Activated gamma-delta T cell treated with anti-CD3 and anti-CD28 coated beads, Interleukin-2, amount 50 U/mL, for 16 hours (primary cell): ENCODE measurements at regions not wholly inside any gene's neighbourhood (a gene's known extent, or its start where the extent isn't known, plus 50 kb on each side); places are given as distances from the start of the nearest gene placed in this dataset.
"Not testable (repeated sequence)": the region's sequence is repeated elsewhere in the genome, so short reads cannot be mapped to it uniquely, and the experiment has no call there.

ENCODE experiments used
- DNase-seq: peaks from one replicate; pipeline ENCODE4 v3.0.0-alpha.2; 2020; ENCODE audit warnings: low read depth

- peak; percentile 68 for DNase-seq
Observed at GRCh38 chr1:121519042-121519755, 334.4 kb downstream of the SRGAP2C start.

GRCh38 chr1:121519756-121520286, 335.0 kb downstream of the SRGAP2C start:
- DNase-seq, result not testable (repeated sequence)

GRCh38 chr1:121522061-121522759, 337.4 kb downstream of the SRGAP2C start:
- no peak for DNase-seq

- not testable (repeated sequence) for DNase-seq
Observed at GRCh38 chr1:121523112-121523511, 338.3 kb downstream of the SRGAP2C start.

DNA sequence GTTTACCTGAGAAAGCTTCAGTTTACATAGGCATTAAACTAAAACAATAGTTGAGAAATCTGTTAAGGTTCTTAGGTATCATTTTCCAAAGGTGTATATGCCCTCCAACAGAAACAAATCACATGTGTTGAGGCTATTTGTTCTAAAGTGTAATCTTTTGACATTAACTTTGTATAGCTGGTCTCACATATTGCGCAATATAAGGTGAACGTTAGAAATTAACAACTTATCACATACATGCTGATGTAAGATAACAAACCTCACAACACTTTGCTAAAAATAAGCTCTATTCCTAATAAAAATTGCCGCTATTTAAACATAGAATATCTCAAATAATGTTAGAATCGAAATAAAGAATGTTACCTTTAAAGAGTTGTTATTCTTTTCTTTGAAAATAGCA, 340.6 kb downstream of the SRGAP2C start:
- DNase-seq, result no peak

DNA sequence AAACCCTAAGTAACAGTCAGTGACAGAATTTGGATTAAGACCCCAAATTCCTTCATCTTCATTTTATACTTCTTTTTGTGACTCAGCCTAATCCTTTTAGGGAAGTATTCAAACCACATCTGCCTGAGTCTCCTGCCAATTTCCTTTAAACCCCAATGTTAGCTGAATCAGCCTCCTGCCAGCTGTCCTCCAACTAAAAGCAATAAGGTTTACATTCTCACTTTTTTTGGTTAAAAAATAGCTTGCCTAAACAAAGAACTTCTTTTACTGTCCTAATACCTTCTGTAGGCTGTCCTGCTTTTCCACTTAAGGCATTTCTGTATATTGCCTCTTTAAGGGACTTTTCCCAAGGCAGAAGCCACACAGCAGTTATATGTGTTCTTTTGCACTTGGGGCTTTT, 344.2 kb downstream of the SRGAP2C start:
- not testable (repeated sequence) for DNase-seq

- DNase-seq, result not testable (repeated sequence)
Observed at GRCh38 chr1:121530026-121530425, 345.3 kb downstream of the SRGAP2C start.

DNA sequence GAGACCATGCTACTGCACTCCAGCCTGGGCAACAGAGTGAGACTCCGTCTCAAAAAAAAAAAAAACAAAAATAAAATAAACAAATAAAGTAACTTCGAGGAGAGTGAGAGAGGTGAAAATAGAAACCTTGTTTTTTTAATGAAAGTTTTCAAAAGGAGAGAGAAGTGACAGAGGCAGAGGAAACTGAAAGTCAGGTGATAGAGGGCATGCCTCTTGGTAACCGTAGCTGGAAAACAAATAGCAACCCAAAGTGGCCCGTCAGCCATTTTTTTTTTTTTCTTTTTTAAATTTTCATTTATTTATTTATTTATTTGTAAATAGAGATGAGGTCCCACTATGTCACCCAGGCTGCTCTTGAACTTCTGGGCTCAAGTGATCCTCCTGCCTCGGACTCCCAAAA, 347.0 kb downstream of the SRGAP2C start:
- not testable (repeated sequence) for DNase-seq

- not testable (repeated sequence) for DNase-seq
Observed at GRCh38 chr1:121538148-121538547, 353.4 kb downstream of the SRGAP2C start.

GRCh38 chr1:121538943-121539575, 354.3 kb downstream of the SRGAP2C start:
- no peak for DNase-seq

DNA sequence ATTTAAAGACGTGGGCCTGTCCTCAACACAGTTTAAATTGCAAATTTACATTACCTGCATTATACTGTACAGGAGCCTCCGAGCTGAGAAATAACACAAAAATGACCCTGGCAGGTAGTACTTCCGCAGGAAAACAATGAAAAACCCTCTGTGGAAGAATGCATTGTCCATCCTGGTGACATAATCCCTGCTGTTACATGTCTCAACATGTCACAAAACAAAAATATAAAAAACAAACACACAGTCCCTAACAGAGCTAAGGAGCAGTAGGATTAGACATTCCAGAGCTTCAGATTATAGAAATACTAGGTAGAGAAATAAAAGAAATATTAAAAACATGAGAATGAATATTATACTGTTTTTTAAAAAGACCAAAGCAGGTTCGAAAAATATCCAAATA, 359.2 kb downstream of the SRGAP2C start:
- not testable (repeated sequence) for DNase-seq

- no peak for DNase-seq
Observed at GRCh38 chr1:121544500-121544899, 359.7 kb downstream of the SRGAP2C start.

DNA sequence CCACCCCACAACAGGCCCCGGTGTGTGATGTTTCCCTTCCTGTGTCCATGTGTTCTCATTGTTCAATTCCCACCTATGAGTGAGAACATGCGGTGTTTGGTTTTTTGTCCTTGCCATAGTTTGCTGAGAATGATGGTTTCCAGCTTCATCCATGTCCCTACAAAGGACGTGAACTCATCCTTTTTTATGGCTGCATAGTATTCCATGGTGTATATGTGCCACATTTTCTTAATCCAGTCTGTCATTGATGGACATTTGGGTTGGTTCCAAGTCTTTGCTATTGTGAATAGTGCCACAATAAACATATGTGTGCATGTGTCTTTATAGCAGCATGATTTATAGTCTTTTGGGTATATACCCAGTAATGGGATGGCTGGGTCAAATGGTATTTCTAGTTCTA, 361.1 kb downstream of the SRGAP2C start:
- not testable (repeated sequence) for DNase-seq

GRCh38 chr1:121546830-121547591, 362.2 kb downstream of the SRGAP2C start:
- DNase-seq, result no peak

DNA sequence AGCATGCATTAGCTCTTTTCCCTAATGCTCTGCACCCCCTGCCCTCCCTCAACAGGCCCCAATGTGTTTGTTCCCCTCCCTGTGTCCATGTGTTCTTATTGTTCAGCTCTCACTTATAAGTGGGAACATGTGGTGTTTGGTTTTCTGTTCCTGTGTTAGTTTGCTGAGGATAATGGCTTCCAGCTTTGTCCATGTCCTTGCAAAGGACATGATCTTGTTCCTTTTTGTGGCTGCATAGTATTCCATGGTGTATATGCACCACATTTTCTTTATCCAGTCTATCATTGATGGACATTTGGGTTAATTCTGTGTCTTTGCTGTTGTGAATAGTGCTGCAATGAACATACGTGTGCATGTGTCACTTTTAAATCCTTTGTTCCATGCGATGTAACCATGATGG, 363.0 kb downstream of the SRGAP2C start:
- not testable (repeated sequence) for DNase-seq

DNA sequence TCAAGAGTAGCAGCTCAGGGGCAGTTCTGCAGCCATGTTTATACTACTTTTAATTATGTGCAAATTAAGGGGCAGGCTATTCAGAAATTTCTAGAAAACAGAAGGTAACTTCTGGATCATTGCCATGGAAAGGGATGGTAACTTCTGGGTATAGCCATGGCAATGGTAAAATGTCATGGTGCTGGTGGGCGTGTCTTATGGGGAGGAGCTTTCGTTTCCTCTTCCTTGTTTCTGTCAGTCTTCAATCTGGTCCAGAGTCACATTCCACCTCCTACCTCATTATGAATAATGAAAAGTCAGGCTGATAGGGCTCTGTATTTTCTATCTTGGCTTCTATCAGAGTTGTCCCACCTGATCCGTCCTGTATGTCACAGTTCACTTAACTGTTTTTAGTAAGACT, 366.0 kb downstream of the SRGAP2C start:
- not testable (repeated sequence) for DNase-seq

- DNase-seq, result not testable (repeated sequence)
Observed at GRCh38 chr1:121551491-121551890, 366.7 kb downstream of the SRGAP2C start.

- not testable (repeated sequence) for DNase-seq
Observed at GRCh38 chr1:121556560-121556959, 371.8 kb downstream of the SRGAP2C start.

GRCh38 chr1:121558034-121558433, 373.3 kb downstream of the SRGAP2C start:
- DNase-seq, result not testable (repeated sequence)

DNA sequence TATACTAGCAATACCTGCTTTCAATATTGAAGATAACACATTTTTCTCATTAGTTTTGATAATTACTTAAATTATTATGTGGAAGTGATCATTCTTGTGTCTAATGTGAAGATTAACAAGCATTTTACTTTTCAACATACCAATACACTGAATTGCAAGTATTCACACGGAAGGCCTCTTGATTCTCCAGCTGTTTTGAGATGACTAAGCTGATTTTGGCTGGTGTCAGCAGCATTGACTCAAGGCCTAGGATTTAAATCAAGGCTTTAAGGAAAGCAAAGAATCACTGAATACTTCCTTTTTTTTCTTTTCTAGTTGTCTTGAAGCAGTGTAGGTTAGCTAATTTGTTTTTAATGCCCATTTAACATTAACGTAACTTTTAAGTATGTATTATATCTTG, 373.7 kb downstream of the SRGAP2C start:
- no peak for DNase-seq

DNA sequence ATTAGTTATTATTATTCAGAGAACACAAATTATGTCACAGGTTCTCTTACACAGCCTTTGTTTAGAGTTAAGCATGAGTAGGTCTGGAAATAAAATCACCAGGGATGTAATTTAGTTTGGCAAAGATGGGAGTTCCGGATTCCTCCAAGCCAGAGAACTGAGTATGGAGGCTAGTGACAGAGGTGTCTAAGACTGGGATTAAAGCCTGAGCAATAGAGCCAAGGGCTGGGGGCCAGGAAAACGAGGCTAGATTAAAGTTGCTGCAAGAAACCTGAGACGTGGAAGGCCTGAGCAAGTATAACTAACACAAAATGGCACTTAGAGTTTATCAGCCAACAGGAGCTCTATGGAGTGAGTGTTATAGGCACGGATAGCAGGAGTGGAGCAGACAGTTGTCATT, 381.6 kb downstream of the SRGAP2C start:
- DNase-seq, result no peak

GRCh38 chr1:121569428-121569827, 384.7 kb downstream of the SRGAP2C start:
- DNase-seq, result no peak
